HG02938 (cell line): ENCODE measurements at regions not wholly inside any gene's neighbourhood (a gene's known extent, or its start where the extent isn't known, plus 50 kb on each side); places are given as distances from the start of the nearest gene placed in this dataset.
"Not testable (repeated sequence)": the region's sequence is repeated elsewhere in the genome, so short reads cannot be mapped to it uniquely, and the experiment has no call there.

ENCODE experiments used
- ATAC-seq: cut with Tn5 transposase; IDR thresholded peaks from one replicate; pipeline ENCODE4 v1.9.1; 2021; ENCODE audit warnings: mild to moderate bottlenecking, moderate library complexity; ENCODE audit not compliant: unreplicated experiment

GRCh38 chr3:20307383-20307782 lies 121.4 kb upstream of the SGO1 start:
- no peak for ATAC-seq

- no peak for ATAC-seq
These were observed 119.6 kb upstream of the SGO1 start for GRCh38 chr3:20305647-20306046.

GRCh38 chr3:20302766-20303165 lies 116.8 kb upstream of the SGO1 start:
- ATAC-seq = no peak

- ATAC-seq = no peak
These were observed 102.0 kb upstream of the SGO1 start for GRCh38 chr3:20288050-20288449.

- peak; percentile 49 for ATAC-seq
These were observed 94.3 kb upstream of the SGO1 start for GRCh38 chr3:20280257-20280656.

- not testable (repeated sequence) for ATAC-seq
These were observed 80.0 kb upstream of the SGO1 start for GRCh38 chr3:20265977-20266376.

GRCh38 chr3:20264900-20265567 lies 79.0 kb upstream of the SGO1 start:
- ATAC-seq = no peak

- ATAC-seq = no peak
These were observed 72.4 kb upstream of the SGO1 start for GRCh38 chr3:20258371-20258770.

- peak; percentile 88 for ATAC-seq
These were observed 70.1 kb upstream of the SGO1 start for GRCh38 chr3:20256144-20256543.

- ATAC-seq = no peak
These were observed 68.5 kb upstream of the SGO1 start for GRCh38 chr3:20254268-20255117.

- no peak for ATAC-seq
These were observed 64.8 kb upstream of the SGO1 start for GRCh38 chr3:20250786-20251185.

- ATAC-seq = no peak
These were observed 64.3 kb upstream of the SGO1 start for GRCh38 chr3:20250314-20250713.

- peak; percentile 86 for ATAC-seq
These were observed 60.7 kb upstream of the SGO1 start for GRCh38 chr3:20246662-20247061.

GRCh38 chr3:20245781-20246180 lies 59.8 kb upstream of the SGO1 start:
- no peak for ATAC-seq

- ATAC-seq = no peak
These were observed 54.3 kb upstream of the SGO1 start for GRCh38 chr3:20240154-20240883.

- not testable (repeated sequence) for ATAC-seq
These were observed 52.2 kb upstream of the SGO1 start for GRCh38 chr3:20238199-20238598.

GRCh38 chr3:20236603-20237002 lies 50.6 kb upstream of the SGO1 start:
- no peak for ATAC-seq
